ENCODE measurements at regions not wholly inside any gene's neighbourhood (a gene's known extent, or its start where the extent isn't known, plus 50 kb on each side); places are given as distances from the start of the nearest gene placed in this dataset.

DNA sequence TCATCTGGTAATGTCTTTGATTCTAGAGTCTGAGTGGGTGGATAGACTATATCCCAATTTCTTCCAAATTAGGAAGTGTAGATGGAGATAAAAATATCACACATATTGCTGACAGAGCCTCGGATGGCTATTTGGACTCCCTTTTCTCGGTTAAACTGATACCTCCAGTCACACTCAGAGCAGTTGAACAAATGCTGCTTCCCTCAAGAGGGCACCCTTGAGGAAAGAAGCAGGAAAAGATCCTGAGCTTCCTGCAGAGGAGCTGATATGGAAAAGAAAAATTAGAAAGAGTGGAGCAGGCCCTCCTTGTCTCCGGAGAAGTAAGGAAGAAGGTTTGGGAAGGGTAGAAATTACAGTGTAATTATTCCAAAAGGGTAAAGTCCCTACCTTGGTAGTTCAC is 96.2 kb upstream of the CCSER1 start:
- TF ChIP-seq, protein P1, sequence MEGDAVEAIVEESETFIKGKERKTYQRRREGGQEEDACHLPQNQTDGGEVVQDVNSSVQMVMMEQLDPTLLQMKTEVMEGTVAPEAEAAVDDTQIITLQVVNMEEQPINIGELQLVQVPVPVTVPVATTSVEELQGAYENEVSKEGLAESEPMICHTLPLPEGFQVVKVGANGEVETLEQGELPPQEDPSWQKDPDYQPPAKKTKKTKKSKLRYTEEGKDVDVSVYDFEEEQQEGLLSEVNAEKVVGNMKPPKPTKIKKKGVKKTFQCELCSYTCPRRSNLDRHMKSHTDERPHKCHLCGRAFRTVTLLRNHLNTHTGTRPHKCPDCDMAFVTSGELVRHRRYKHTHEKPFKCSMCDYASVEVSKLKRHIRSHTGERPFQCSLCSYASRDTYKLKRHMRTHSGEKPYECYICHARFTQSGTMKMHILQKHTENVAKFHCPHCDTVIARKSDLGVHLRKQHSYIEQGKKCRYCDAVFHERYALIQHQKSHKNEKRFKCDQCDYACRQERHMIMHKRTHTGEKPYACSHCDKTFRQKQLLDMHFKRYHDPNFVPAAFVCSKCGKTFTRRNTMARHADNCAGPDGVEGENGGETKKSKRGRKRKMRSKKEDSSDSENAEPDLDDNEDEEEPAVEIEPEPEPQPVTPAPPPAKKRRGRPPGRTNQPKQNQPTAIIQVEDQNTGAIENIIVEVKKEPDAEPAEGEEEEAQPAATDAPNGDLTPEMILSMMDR (conservative IDR thresholded peaks at IDR 0.05; ENCODE audit: low read depth, low read length): peak; percentile 79
- TF ChIP-seq EZH2 (IDR thresholded peaks at IDR 0.05; ENCODE audit: low read length, unreplicated experiment): no peak

Measured in PC-3 (cell line).